ENCODE measurements at regions not wholly inside any gene's neighbourhood (a gene's known extent, or its start where the extent isn't known, plus 50 kb on each side); places are given as distances from the start of the nearest gene placed in this dataset.

- H3K9ac ChIP-seq (ENCODE audit: low read length) = no peak overlapping the region
- H3K9me2 ChIP-seq (ENCODE audit: insufficient read depth, low read length) = no peaks in the 10 kb centered on the region
- no peaks in the 10 kb centered on the region for H3K27me3 ChIP-seq (ENCODE audit: insufficient read depth, low read depth, low read length)
- no peaks in the 10 kb centered on the region for H4K20me1 ChIP-seq (ENCODE audit: insufficient read depth)
- no peak overlapping the region for H3K4me2 ChIP-seq (ENCODE audit: low read length)
- no peaks in the 10 kb centered on the region for H3F3A ChIP-seq (ENCODE audit: insufficient read depth, low read length, poor library complexity, severe bottlenecking)
- no peak overlapping the region for H2AFZ ChIP-seq (ENCODE audit: low read depth, low read length)
- TF ChIP-seq EP300 (conservative IDR thresholded peaks at IDR 0.05; ENCODE audit: poor library complexity, severe bottlenecking) (no peak), MXI1 (conservative IDR thresholded peaks at IDR 0.05; ENCODE audit: poor library complexity, severe bottlenecking) (no peak), POLR2AphosphoS5 (IDR thresholded peaks at IDR 0.05) (no peak)
- H3K9me3 ChIP-seq (ENCODE audit: low read length) = peaks cover 4% of the 10 kb centered on the region
- H3K36me3 ChIP-seq (ENCODE audit: insufficient read depth, low read length) = no peaks in the 10 kb centered on the region
- H3K4me3 ChIP-seq (ENCODE audit: low read length) = no peak overlapping the region
- H3K27ac ChIP-seq (ENCODE audit: low read length) = no peak overlapping the region
- H3K79me2 ChIP-seq (replicated peaks; ENCODE audit: insufficient read depth, low read length) = no peaks in the 10 kb centered on the region
Measured at GRCh38 chr12:124147027-124147426, 147.9 kb upstream of the RFLNA start.

- Histone ChIP-seq H3K27ac (ENCODE audit: low read length) (no peak overlapping the region), H3F3A (ENCODE audit: insufficient read depth, low read length, poor library complexity, severe bottlenecking) (no peaks in the 10 kb centered on the region), H3K9ac (ENCODE audit: low read length) (no peak overlapping the region), H3K4me3 (ENCODE audit: low read length) (no peak overlapping the region), H3K9me3 (ENCODE audit: low read length) (no peaks in the 10 kb centered on the region), H2AFZ (ENCODE audit: low read depth, low read length) (no peak overlapping the region), H3K9me2 (ENCODE audit: insufficient read depth, low read length) (no peaks in the 10 kb centered on the region), H3K36me3 (ENCODE audit: insufficient read depth, low read length) (no peaks in the 10 kb centered on the region), H3K79me2 (replicated peaks; ENCODE audit: insufficient read depth, low read length) (no peaks in the 10 kb centered on the region), H4K20me1 (ENCODE audit: insufficient read depth) (no peaks in the 10 kb centered on the region), H3K4me2 (ENCODE audit: low read length) (no peak overlapping the region), H3K27me3 (ENCODE audit: insufficient read depth, low read depth, low read length) (no peaks in the 10 kb centered on the region)
- TF ChIP-seq POLR2AphosphoS5 (IDR thresholded peaks at IDR 0.05) (no peak), MXI1 (conservative IDR thresholded peaks at IDR 0.05; ENCODE audit: poor library complexity, severe bottlenecking) (no peak), SMC3 (conservative IDR thresholded peaks at IDR 0.05; ENCODE audit: poor library complexity) (no peak), REST (IDR thresholded peaks at IDR 0.05; ENCODE audit: borderline replicate concordance) (no peak), RAD21 (conservative IDR thresholded peaks at IDR 0.05) (no peak), TAF1 (IDR thresholded peaks at IDR 0.05; ENCODE audit: low read depth) (no peak), CTCF (IDR thresholded peaks at IDR 0.05; ENCODE audit: poor library complexity, severe bottlenecking) (no peak), EZH2 (IDR thresholded peaks at IDR 0.05; ENCODE audit: borderline replicate concordance, insufficient read depth, low read length, poor library complexity, severe bottlenecking) (no peak), EP300 (conservative IDR thresholded peaks at IDR 0.05; ENCODE audit: poor library complexity, severe bottlenecking) (no peak)
Measured at GRCh38 chr12:124147575-124147974, 147.3 kb upstream of the RFLNA start.

All from neural cell (in vitro differentiated cells).